HepG2 (cell line): ENCODE measurements at regions not wholly inside any gene's neighbourhood (a gene's known extent, or its start where the extent isn't known, plus 50 kb on each side); places are given as distances from the start of the nearest gene placed in this dataset.

Source experiments
- ATAC-seq: fragments of 200-7000 bp; cut with Tn5 transposase; 3 replicates; pipeline ENCODE4 v1.9.1; 2020; ENCODE audit warnings: mild to moderate bottlenecking, moderate library complexity
- BruUV-seq: library from RNA; stranded (reverse); fragments of 400-500 nt; replicated peaks from 2 replicates; lab custom pipeline; 2021; lab: Mats Ljungman, UMichigan
- CTCF ChIA-PET: fragments of 300-600 bp; formaldehyde crosslinking; extraction: SDS; loops from one replicate; lab custom pipeline; 2021; ENCODE audit warnings: low total read pairs, inconsistent platforms, low intra/inter-chr PET ratio; lab: Yijun Ruan, JAX
- POLR2A ChIA-PET: fragments of 350-600 bp; sonication (Branson Sonifier 250); formaldehyde crosslinking; loops from one replicate; lab custom pipeline; 2020; ENCODE audit warnings: antibody characterized with exemption, inconsistent platforms; lab: Yijun Ruan, JAX
- DNase-seq: peaks from one replicate; pipeline ENCODE4 v3.0.0-alpha.2; 2015; ENCODE audit warnings: low spot score
- FAIRE-seq: peaks from 3 replicates; lab custom pipeline; 2011; peaks lifted over from hg19 to GRCh38; lab: Jason Lieb, UNC
- H2AFZ ChIP-seq: one replicate; pipeline ENCODE4 v1.6.1; 2011; ENCODE audit warnings: low read length, inconsistent platforms
- H3K27ac ChIP-seq: fragments of 300-600 bp; 3 replicates; pipeline ENCODE4 v1.8.0; 2011; ENCODE audit warnings: mixed run types, mild to moderate bottlenecking, mixed read lengths, low read length, inconsistent platforms; ENCODE audit not compliant: insufficient read depth; ENCODE audit errors: extremely low read length
- H3K27me3 ChIP-seq, 2 experiments: fragments of 200-600 bp in 1 of 2; 2 replicates in 1 of 2; 3 replicates in 1 of 2; pipeline versions ENCODE4 v1.6.0 to v1.8.0; 2011; ENCODE audit warnings: low read length in 2 of 2, mild to moderate bottlenecking in 2 of 2, moderate library complexity in 2 of 2, inconsistent platforms in 1 of 2; ENCODE audit not compliant: insufficient read depth in 2 of 2, control insufficient read depth in 1 of 2
- H3K36me3 ChIP-seq, 2 experiments: fragments of 200-600 bp in 1 of 2; replicated peaks in 1 of 2; 2 replicates in 1 of 2; 3 replicates in 1 of 2; pipeline versions ENCODE4 v1.5.1 to v1.8.0; 2011; ENCODE audit warnings: low read length in 2 of 2, inconsistent platforms in 1 of 2; ENCODE audit not compliant: insufficient read depth in 2 of 2, control insufficient read depth in 1 of 2
- H3K4me1 ChIP-seq: 2 replicates; pipeline ENCODE4 v1.5.1; 2012; ENCODE audit warnings: low read length, inconsistent platforms; ENCODE audit not compliant: insufficient read depth
- H3K4me2 ChIP-seq: 2 replicates; pipeline ENCODE4 v1.6.0; 2011; ENCODE audit warnings: low read depth, low read length, inconsistent platforms
- H3K4me3 ChIP-seq, 3 experiments: fragments of 200-600 bp in 1 of 3; sonication (generic), shearing (Covaris generic) in 1 of 3; replicated peaks in 1 of 3; 2 replicates each; pipeline ENCODE4 v1.5.1; 2011 to 2016; ENCODE audit warnings: low read length in 3 of 3, inconsistent platforms in 2 of 3, low read depth in 2 of 3, mild to moderate bottlenecking in 2 of 3, control low read depth in 1 of 3, mixed read lengths in 1 of 3; ENCODE audit not compliant: insufficient read depth in 1 of 3
- H3K79me2 ChIP-seq: one replicate; pipeline ENCODE4 v1.6.1; 2011; ENCODE audit warnings: low read length, inconsistent platforms; ENCODE audit not compliant: insufficient read depth
- H3K9ac ChIP-seq: 2 replicates; pipeline ENCODE4 v1.6.0; 2011; ENCODE audit warnings: mild to moderate bottlenecking, low read depth, low read length, inconsistent platforms; ENCODE audit not compliant: insufficient read depth
- H3K9me3 ChIP-seq: 2 replicates; pipeline ENCODE4 v1.5.1; 2012; ENCODE audit warnings: mild to moderate bottlenecking, low read length
- H4K20me1 ChIP-seq: 2 replicates; pipeline ENCODE4 v1.6.0; 2011; ENCODE audit warnings: inconsistent platforms, mild to moderate bottlenecking, low read length, moderate library complexity; ENCODE audit not compliant: insufficient read depth
- ATF3 ChIP-seq: sonication (generic); formaldehyde crosslinking; IDR thresholded peaks from 2 replicates; pipeline ENCODE4 v1.4.0; 2020; ENCODE audit warnings: missing genetic modification reagents
- BORCS8-MEF2B ChIP-seq: sonication (generic); formaldehyde crosslinking; IDR thresholded peaks from 2 replicates; pipeline ENCODE4 v1.8.0; 2022; ENCODE audit warnings: mild to moderate bottlenecking, missing genetic modification reagents
- IRF1 ChIP-seq: sonication (generic); formaldehyde crosslinking; IDR thresholded peaks from 2 replicates; pipeline ENCODE4 v1.4.0; 2020; ENCODE audit warnings: low read depth, mild to moderate bottlenecking, missing genetic modification reagents
- ISX ChIP-seq: sonication (generic); formaldehyde crosslinking; conservative IDR thresholded peaks from 2 replicates; pipeline ENCODE4 v1.5.0; 2020; ENCODE audit warnings: missing genetic modification reagents
- JARID2 ChIP-seq: sonication (generic); formaldehyde crosslinking; IDR thresholded peaks from 2 replicates; pipeline ENCODE4 v1.8.1; 2023; ENCODE audit warnings: missing genetic modification reagents, inconsistent platforms; ENCODE audit not compliant: insufficient replicate concordance
- MAFF ChIP-seq: IDR thresholded peaks from 2 replicates; pipeline ENCODE4 v1.6.1; 2011; ENCODE audit warnings: low read depth, low read length, improper control_type of control experiment
- MIER2 ChIP-seq: IDR thresholded peaks from 2 replicates; pipeline ENCODE4 v1.6.1; 2016; ENCODE audit warnings: missing biosample characterization, missing genetic modification reagents
- RELA ChIP-seq: sonication (generic); formaldehyde crosslinking; IDR thresholded peaks from 2 replicates; pipeline ENCODE4 v1.4.0; 2020; ENCODE audit warnings: missing genetic modification reagents
- REXO4 ChIP-seq: sonication (generic); formaldehyde crosslinking; IDR thresholded peaks from 2 replicates; pipeline ENCODE4 v1.8.0; 2022; ENCODE audit warnings: missing genetic modification reagents, mild to moderate bottlenecking, borderline replicate concordance
- THAP9 ChIP-seq: sonication (generic); formaldehyde crosslinking; IDR thresholded peaks from 2 replicates; pipeline ENCODE4; 2020; ENCODE audit warnings: missing genetic modification reagents, mild to moderate bottlenecking, borderline replicate concordance
- TRIM24 ChIP-seq: sonication (generic); formaldehyde crosslinking; IDR thresholded peaks from 2 replicates; pipeline ENCODE4 v1.8.0; 2022; ENCODE audit warnings: mild to moderate bottlenecking, missing genetic modification reagents
- ZNF12 ChIP-seq: sonication (generic); formaldehyde crosslinking; IDR thresholded peaks from 2 replicates; pipeline ENCODE4 v1.5.0; 2020; ENCODE audit warnings: missing genetic modification reagents
- ZNF274 ChIP-seq: sonication (generic); formaldehyde crosslinking; IDR thresholded peaks from 2 replicates; pipeline ENCODE4 v1.5.1; 2020; ENCODE audit warnings: mild to moderate bottlenecking, missing genetic modification reagents
- ZNF589 ChIP-seq: sonication (generic); formaldehyde crosslinking; conservative IDR thresholded peaks from 2 replicates; pipeline ENCODE4 v1.8.0; 2022; ENCODE audit warnings: mild to moderate bottlenecking, moderate library complexity, missing genetic modification reagents
- ZNF780A ChIP-seq: sonication (generic); formaldehyde crosslinking; IDR thresholded peaks from 2 replicates; pipeline ENCODE4 v1.8.0; 2022; ENCODE audit warnings: mild to moderate bottlenecking, missing genetic modification reagents, moderate library complexity
- ZSCAN9 ChIP-seq: IDR thresholded peaks from 2 replicates; pipeline ENCODE4 v1.6.1; 2016; ENCODE audit warnings: borderline replicate concordance
- WGBS: methylation state at CpG from one replicate; pipeline ENCODE4 v1.1.6; 2017; ENCODE audit warnings: low lambda C conversion rate; 5-methylcytosine and 5-hydroxymethylcytosine counted together
- in situ Hi-C: cut with HindIII; loops from 2 replicates; pipeline ENCODE4 v1.10.0; 2017; ENCODE audit warnings: low pct_unique_long_range_greater_than_20kb; ENCODE audit not compliant: extremely low pct_ligation_motif_present
- intact Hi-C: fragments of 100-400 bp; cut with micrococcal nuclease; formaldehyde crosslinking; loops from one replicate; pipeline ENCODE4 v1.10.0; 2022; ENCODE audit not compliant: unreplicated experiment

GRCh38 chr4:14265651-14266050 lies 638.1 kb upstream of the BOD1L1 start:
- H4K20me1 ChIP-seq: no peaks in the 10 kb centered on the region
- no peak overlapping the region for H3K4me2 ChIP-seq
- CTCF ChIA-PET: no interaction called here
- intact Hi-C loops: no loop called here
- POLR2A ChIA-PET: no interaction called here
- peaks cover 93% of the 10 kb centered on the region for H3K9me3 ChIP-seq
- H2AFZ ChIP-seq: no peak overlapping the region
- H3K36me3 ChIP-seq: no peaks in the 10 kb centered on the region
- no peak overlapping the region for H3K9ac ChIP-seq
- no peak for FAIRE-seq
- no peak overlapping the region for H3K27ac ChIP-seq
- TF ChIP-seq MAFF (no peak), RELA (CRISPR knock-in tag) (no peak), ZSCAN9 (CRISPR knock-in tag) (no peak), JARID2 (CRISPR knock-in tag) (no peak)
- H3K79me2 ChIP-seq: no peaks in the 10 kb centered on the region
- no peak for ATAC-seq
- no peaks in the 10 kb centered on the region for H3K27me3 ChIP-seq
- in situ Hi-C loops: no loop called here
- WGBS: 60% methylated on average over 5 of the region's 5 CpGs
- H3K4me1 ChIP-seq: no peaks in the 10 kb centered on the region
- no peak overlapping the region for H3K4me3 ChIP-seq
- BruUV-seq: no TSS peak
- DNase-seq: no peak

- in situ Hi-C loops: no loop called here
- H3K9me3 ChIP-seq: peaks cover 94% of the 10 kb centered on the region
- no peaks in the 10 kb centered on the region for H3K36me3 ChIP-seq
- FAIRE-seq: no peak
- ChIA-PET POLR2A (no interaction called here), CTCF (no interaction called here)
- no peak overlapping the region for H3K27ac ChIP-seq
- H3K4me1 ChIP-seq: no peaks in the 10 kb centered on the region
- no peaks in the 10 kb centered on the region for H3K27me3 ChIP-seq
- no peaks in the 10 kb centered on the region for H4K20me1 ChIP-seq
- no peaks in the 10 kb centered on the region for H3K79me2 ChIP-seq
- H3K4me2 ChIP-seq: no peak overlapping the region
- no peak overlapping the region for H3K9ac ChIP-seq
- BruUV-seq: no TSS peak
- no peak overlapping the region for H3K4me3 ChIP-seq
- no peak for ATAC-seq
- WGBS: 20% methylated on average over 9 of the region's 9 CpGs
- no peak overlapping the region for H2AFZ ChIP-seq
- intact Hi-C loops: no loop called here
- DNase-seq: no peak
- TF ChIP-seq ZNF274: no peak
- no peak for TF ChIP-seq MIER2 (CRISPR knock-in tag)
- TF ChIP-seq REXO4 (CRISPR knock-in tag): no peak
- no peak for TF ChIP-seq IRF1 (CRISPR knock-in tag)
- no peak for TF ChIP-seq THAP9
- no peak for TF ChIP-seq ISX
- TF ChIP-seq ATF3 (CRISPR knock-in tag): no peak
- TF ChIP-seq ZNF589 (CRISPR knock-in tag): no peak
- TF ChIP-seq ZNF12 (CRISPR knock-in tag): no peak
- TF ChIP-seq TRIM24: no peak
- no peak for TF ChIP-seq BORCS8-MEF2B (CRISPR knock-in tag)
- no peak for TF ChIP-seq ZNF780A
Measured at GRCh38 chr4:14267373-14268060, 640.0 kb upstream of the BOD1L1 start.
